NCI-H446 (cell line): ENCODE measurements at regions not wholly inside any gene's neighbourhood (a gene's known extent, or its start where the extent isn't known, plus 50 kb on each side); places are given as distances from the start of the nearest gene placed in this dataset.
"Not testable (repeated sequence)": the region's sequence is repeated elsewhere in the genome, so short reads cannot be mapped to it uniquely, and the experiment has no call there.

Source experiments
- DNase-seq, 2 experiments: peaks; one replicate each; lab custom pipeline; 2025; lab: John Stamatoyannopoulos, UW

GRCh38 chr12:68984796-68985573 is 52.0 kb upstream of the CPM start:
- no peak for DNase-seq

GRCh38 chr12:68997526-68997925 is 64.6 kb upstream of the CPM start:
- DNase-seq = not testable (repeated sequence)

- no peak for DNase-seq
Observed at GRCh38 chr12:68998041-68998440, 65.1 kb upstream of the CPM start.

- DNase-seq = no peak
Observed at GRCh38 chr12:69000074-69000473, 67.1 kb upstream of the CPM start.

- DNase-seq = no peak
Observed at GRCh38 chr12:69000540-69001243, 67.7 kb upstream of the CPM start.

- no peak for DNase-seq
Observed at GRCh38 chr12:69001251-69001650, 68.3 kb upstream of the CPM start.

GRCh38 chr12:69002969-69003368 is 70.0 kb upstream of the CPM start:
- no peak for DNase-seq

- no peak for DNase-seq
Observed at GRCh38 chr12:69003991-69004390, 71.0 kb upstream of the CPM start.

- no peak for DNase-seq
Observed at GRCh38 chr12:69007101-69007854, 74.3 kb upstream of the CPM start.

GRCh38 chr12:69007855-69008351 is 74.9 kb upstream of the CPM start:
- DNase-seq = no peak

- no peak for DNase-seq
Observed at GRCh38 chr12:69008520-69008919, 75.5 kb upstream of the CPM start.

- DNase-seq = no peak
Observed at GRCh38 chr12:69014047-69014446, 81.1 kb upstream of the CPM start.

GRCh38 chr12:69015017-69015416 is 82.0 kb upstream of the CPM start:
- no peak for DNase-seq

GRCh38 chr12:69015831-69016230 is 82.9 kb upstream of the CPM start:
- no peak for DNase-seq

- DNase-seq = no peak
Observed at GRCh38 chr12:69019082-69019481, 86.1 kb upstream of the CPM start.

GRCh38 chr12:69019910-69020309 is 86.9 kb upstream of the CPM start:
- no peak for DNase-seq

- no peak for DNase-seq
Observed at GRCh38 chr12:69022674-69023073, 89.7 kb upstream of the CPM start.

- no peak for DNase-seq
Observed at GRCh38 chr12:69023840-69024239, 90.9 kb upstream of the CPM start.

- no peak for DNase-seq
Observed at GRCh38 chr12:69024413-69024812, 91.4 kb upstream of the CPM start.

GRCh38 chr12:69024907-69025306 is 91.9 kb upstream of the CPM start:
- no peak for DNase-seq

GRCh38 chr12:69026336-69026735 is 93.4 kb upstream of the CPM start:
- DNase-seq = no peak

GRCh38 chr12:69027411-69027881 is 94.5 kb upstream of the CPM start:
- DNase-seq = no peak
